HTR-8/SVneo (cell line): ENCODE measurements at regions not wholly inside any gene's neighbourhood (a gene's known extent, or its start where the extent isn't known, plus 50 kb on each side); places are given as distances from the start of the nearest gene placed in this dataset.
"Not testable (repeated sequence)": the region's sequence is repeated elsewhere in the genome, so short reads cannot be mapped to it uniquely, and the experiment has no call there.

Experiments
- DNase-seq: peaks from one replicate; pipeline ENCODE4 v3.0.0; 2011; ENCODE audit warnings: low spot score, mixed read lengths; ENCODE audit not compliant: insufficient read length
- FAIRE-seq: peaks from 2 replicates; lab custom pipeline; 2011; peaks lifted over from hg19 to GRCh38; lab: Jason Lieb, UNC

- DNase-seq (peak; percentile 64), FAIRE-seq (no peak)
These were observed 74.9 kb upstream of the WASF3 start for GRCh38 chr13:26482451-26483197.

GRCh38 chr13:26483546-26483945, 73.9 kb upstream of the WASF3 start:
- DNase-seq (no peak), FAIRE-seq (no peak)

GRCh38 chr13:26484196-26484595, 73.3 kb upstream of the WASF3 start:
- FAIRE-seq, result no peak

GRCh38 chr13:26485288-26485687, 72.2 kb upstream of the WASF3 start:
- no peak for FAIRE-seq
- no peak for DNase-seq

More at GRCh38 chr13:26484196-26484595, 73.3 kb upstream of the WASF3 start:
- DNase-seq, result no peak

- no peak for FAIRE-seq
- DNase-seq, result no peak
These were observed 71.7 kb upstream of the WASF3 start for GRCh38 chr13:26485786-26486185.

GRCh38 chr13:26486550-26486949, 70.9 kb upstream of the WASF3 start:
- DNase-seq (no peak), FAIRE-seq (no peak)

GRCh38 chr13:26487781-26488180, 69.7 kb upstream of the WASF3 start:
- no peak for DNase-seq
- FAIRE-seq, result no peak

- FAIRE-seq, result no peak
- no peak for DNase-seq
These were observed 69.1 kb upstream of the WASF3 start for GRCh38 chr13:26488236-26489003.

GRCh38 chr13:26492301-26492700, 65.2 kb upstream of the WASF3 start:
- FAIRE-seq, DNase-seq: not testable (repeated sequence)

GRCh38 chr13:26494571-26495195, 62.8 kb upstream of the WASF3 start:
- FAIRE-seq, result no peak
- DNase-seq, result no peak

- FAIRE-seq (no peak), DNase-seq (no peak)
These were observed 61.7 kb upstream of the WASF3 start for GRCh38 chr13:26495750-26496149.

- FAIRE-seq, result no peak
- DNase-seq, result peak; percentile 24
These were observed 59.4 kb upstream of the WASF3 start for GRCh38 chr13:26497968-26498511.

GRCh38 chr13:26498656-26499601, 58.6 kb upstream of the WASF3 start:
- DNase-seq, result no peak
- FAIRE-seq, result no peak

- FAIRE-seq (no peak), DNase-seq (no peak)
These were observed 56.7 kb upstream of the WASF3 start for GRCh38 chr13:26500618-26501320.

- no peak for FAIRE-seq
- DNase-seq, result no peak
These were observed 55.8 kb upstream of the WASF3 start for GRCh38 chr13:26501641-26502040.

GRCh38 chr13:26502826-26503225, 54.7 kb upstream of the WASF3 start:
- DNase-seq (no peak), FAIRE-seq (no peak)

GRCh38 chr13:26503826-26504594, 53.5 kb upstream of the WASF3 start:
- FAIRE-seq, result no peak
- no peak for DNase-seq
